Trophoblast cell (in vitro differentiated cells and primary cell): ENCODE measurements at regions not wholly inside any gene's neighbourhood (a gene's known extent, or its start where the extent isn't known, plus 50 kb on each side); places are given as distances from the start of the nearest gene placed in this dataset.

Experiments
- DNase-seq, 2 donors: peaks; one replicate each; pipeline ENCODE4 v3.0.0-alpha.2; 2016
- H2AFZ ChIP-seq: 2 replicates; pipeline ENCODE4 v1.6.1; 2013; ENCODE audit warnings: low read length, moderate library complexity, mild to moderate bottlenecking; ENCODE audit not compliant: insufficient read depth, poor library complexity
- H2AK5ac ChIP-seq: 2 replicates; pipeline ENCODE4 v1.6.1; 2013; ENCODE audit warnings: mild to moderate bottlenecking, low read length
- H2BK120ac ChIP-seq: 2 replicates; pipeline ENCODE4 v1.6.1; 2013; ENCODE audit warnings: low read length, mild to moderate bottlenecking, moderate library complexity; ENCODE audit not compliant: insufficient read depth, poor library complexity
- H2BK12ac ChIP-seq: 2 replicates; pipeline ENCODE4 v1.6.1; 2013; ENCODE audit warnings: mild to moderate bottlenecking, low read length, moderate library complexity
- H2BK5ac ChIP-seq: 2 replicates; pipeline ENCODE4 v1.6.1; 2013; ENCODE audit warnings: low read length, low read depth, moderate library complexity, mild to moderate bottlenecking; ENCODE audit not compliant: poor library complexity
- H3K14ac ChIP-seq: 2 replicates; pipeline ENCODE4 v1.6.1; 2013; ENCODE audit warnings: mild to moderate bottlenecking, low read length
- H3K18ac ChIP-seq: 2 replicates; pipeline ENCODE4 v1.6.1; 2013; ENCODE audit warnings: mild to moderate bottlenecking, low read length
- H3K23ac ChIP-seq: 2 replicates; pipeline ENCODE4 v1.6.1; 2013; ENCODE audit warnings: low read length
- H3K27ac ChIP-seq: 2 replicates; pipeline ENCODE4 v1.5.1; 2013; ENCODE audit warnings: low read depth, mild to moderate bottlenecking, inconsistent platforms, low read length, moderate library complexity
- H3K27me3 ChIP-seq: 2 replicates; pipeline ENCODE4 v1.6.1; 2013; ENCODE audit warnings: inconsistent platforms, mild to moderate bottlenecking, low read length, moderate library complexity; ENCODE audit not compliant: insufficient read depth
- H3K36me3 ChIP-seq, 2 experiments: 1 replicate in 1 of 2; 2 replicates in 1 of 2; pipeline ENCODE4 v1.6.1; 2013; ENCODE audit warnings: low read length in 2 of 2, mild to moderate bottlenecking in 2 of 2, moderate library complexity in 1 of 2; ENCODE audit not compliant: insufficient read depth in 2 of 2, control insufficient read depth in 1 of 2
- H3K4ac ChIP-seq: 2 replicates; pipeline ENCODE4 v1.6.1; 2013; ENCODE audit warnings: low read depth, mild to moderate bottlenecking, low read length, moderate library complexity
- H3K4me1 ChIP-seq, 2 experiments: 1 replicate in 1 of 2; 2 replicates in 1 of 2; pipeline ENCODE4 v1.6.1; 2013; ENCODE audit warnings: low read length in 2 of 2, mild to moderate bottlenecking in 2 of 2, moderate library complexity in 1 of 2; ENCODE audit not compliant: insufficient read depth in 2 of 2, control insufficient read depth in 1 of 2
- H3K4me2 ChIP-seq: 2 replicates; pipeline ENCODE4 v1.6.1; 2013; ENCODE audit warnings: inconsistent platforms, mild to moderate bottlenecking, low read length, moderate library complexity
- H3K4me3 ChIP-seq: 2 replicates; pipeline ENCODE4 v1.5.1; 2013; ENCODE audit warnings: mild to moderate bottlenecking, low read depth, low read length, inconsistent platforms
- H3K79me1 ChIP-seq: one replicate; pipeline ENCODE4 v1.6.1; 2013; ENCODE audit warnings: low read length
- H3K79me2 ChIP-seq: 2 replicates; pipeline ENCODE4 v1.6.1; 2013; ENCODE audit warnings: low read length, mild to moderate bottlenecking; ENCODE audit not compliant: control insufficient read depth, insufficient read depth, poor library complexity
- H3K9ac ChIP-seq: 2 replicates; pipeline ENCODE4 v1.6.1; 2013; ENCODE audit warnings: mild to moderate bottlenecking, low read length
- H3K9me3 ChIP-seq: 2 replicates; pipeline ENCODE4 v1.6.1; 2013; ENCODE audit warnings: low read depth, mild to moderate bottlenecking, control low read depth, inconsistent platforms, low read length; ENCODE audit not compliant: insufficient read depth
- H4K12ac ChIP-seq: 2 replicates; pipeline ENCODE4 v1.6.1; 2013; ENCODE audit warnings: low read depth, mild to moderate bottlenecking, low read length, moderate library complexity
- H4K8ac ChIP-seq: 2 replicates; pipeline ENCODE4 v1.6.1; 2013; ENCODE audit warnings: low read depth, mild to moderate bottlenecking, low read length, moderate library complexity
- H4K91ac ChIP-seq: one replicate; pipeline ENCODE4 v1.6.1; 2013; ENCODE audit warnings: low read depth, mild to moderate bottlenecking, low read length, moderate library complexity
- WGBS: extraction: QIAGEN DNeasy Blood & Tissue Kit; methylation state at CpG from one replicate; pipeline ENCODE4 v1.1.7; 2013; ENCODE audit warnings: missing lambda C conversion rate; ENCODE audit not compliant: insufficient read length, insufficient coverage; ENCODE audit errors: extremely low coverage; 5-methylcytosine and 5-hydroxymethylcytosine counted together

GRCh38 chr5:60297658-60298057 is 402.3 kb downstream of the DEPDC1B start:
- no peak overlapping the region for H3K4ac ChIP-seq
- no peak overlapping the region for H3K9ac ChIP-seq

GRCh38 chr5:60295423-60295822 is 401.9 kb upstream of the PDE4D start:
- Histone ChIP-seq H4K12ac (no peak overlapping the region), H3K4me2 (no peak overlapping the region), H3K14ac (no peak overlapping the region), H3K9me3 (no peaks in the 10 kb centered on the region), H3K27me3 (no peaks in the 10 kb centered on the region), H3K4me3 (no peak overlapping the region), H2AFZ (no peak overlapping the region), H2AK5ac (no peak overlapping the region), H3K18ac (no peak overlapping the region), H3K4ac (no peak overlapping the region), H2BK5ac (no peak overlapping the region), H3K23ac (no peak overlapping the region), H3K79me1 (no peaks in the 10 kb centered on the region), H3K79me2 (no peaks in the 10 kb centered on the region), H3K4me1 (no peaks in the 10 kb centered on the region), H3K27ac (no peak overlapping the region), H4K91ac (no peak overlapping the region), H3K36me3 (no peaks in the 10 kb centered on the region), H2BK120ac (no peak overlapping the region), H4K8ac (no peak overlapping the region), H3K9ac (no peak overlapping the region), H2BK12ac (no peak overlapping the region)
- peak in 1 of 2 donors; percentile 19 for DNase-seq
- no CpG with 5 or more reads among the region's 2 CpGs for WGBS

More at GRCh38 chr5:60297658-60298057, 402.3 kb downstream of the DEPDC1B start:
- H2BK12ac ChIP-seq = no peak overlapping the region
- no peaks in the 10 kb centered on the region for H3K27me3 ChIP-seq
- no peaks in the 10 kb centered on the region for H3K79me1 ChIP-seq
- H4K12ac ChIP-seq = no peak overlapping the region
- no peaks in the 10 kb centered on the region for H3K79me2 ChIP-seq
- no peak overlapping the region for H3K23ac ChIP-seq
- no peak overlapping the region for H3K14ac ChIP-seq
- DNase-seq = no peak
- no peak overlapping the region for H2BK120ac ChIP-seq
- no peak overlapping the region for H3K27ac ChIP-seq
- H2AK5ac ChIP-seq = no peak overlapping the region
- no peaks in the 10 kb centered on the region for H3K4me1 ChIP-seq
- no peak overlapping the region for H2AFZ ChIP-seq
- WGBS = no CpG with 5 or more reads among the region's 1 CpG
- no peak overlapping the region for H3K4me3 ChIP-seq
- H3K36me3 ChIP-seq = no peaks in the 10 kb centered on the region
- no peak overlapping the region for H3K4me2 ChIP-seq
- no peaks in the 10 kb centered on the region for H3K9me3 ChIP-seq
- no peak overlapping the region for H2BK5ac ChIP-seq
- H4K8ac ChIP-seq = no peak overlapping the region
- H4K91ac ChIP-seq = no peak overlapping the region
- no peak overlapping the region for H3K18ac ChIP-seq

- H3K9me3 ChIP-seq = no peaks in the 10 kb centered on the region
- H3K36me3 ChIP-seq = no peaks in the 10 kb centered on the region
- H4K91ac ChIP-seq = no peak overlapping the region
- WGBS = no CpG with 5 or more reads among the region's 2 CpGs
- H2BK120ac ChIP-seq = no peak overlapping the region
- no peak overlapping the region for H3K9ac ChIP-seq
- no peak overlapping the region for H3K4me2 ChIP-seq
- no peak overlapping the region for H2AK5ac ChIP-seq
- no peak overlapping the region for H3K4me3 ChIP-seq
- no peaks in the 10 kb centered on the region for H3K79me1 ChIP-seq
- no peak overlapping the region for H3K14ac ChIP-seq
- no peak overlapping the region for H2BK12ac ChIP-seq
- no peak overlapping the region for H4K8ac ChIP-seq
- H3K18ac ChIP-seq = no peak overlapping the region
- H4K12ac ChIP-seq = no peak overlapping the region
- no peak overlapping the region for H2AFZ ChIP-seq
- no peaks in the 10 kb centered on the region for H3K4me1 ChIP-seq
- DNase-seq = no peak
- H3K27me3 ChIP-seq = no peaks in the 10 kb centered on the region
- H2BK5ac ChIP-seq = no peak overlapping the region
- H3K23ac ChIP-seq = no peak overlapping the region
- no peak overlapping the region for H3K4ac ChIP-seq
- no peak overlapping the region for H3K27ac ChIP-seq
- H3K79me2 ChIP-seq = no peaks in the 10 kb centered on the region
These were observed 400.0 kb upstream of the PDE4D start for GRCh38 chr5:60293518-60293917.

GRCh38 chr5:60287174-60287771 is 393.7 kb upstream of the PDE4D start:
- no peak overlapping the region for H3K14ac ChIP-seq
- H2BK12ac ChIP-seq = no peak overlapping the region
- no peak overlapping the region for H4K8ac ChIP-seq
- no peak overlapping the region for H3K18ac ChIP-seq
- no CpG with 5 or more reads among the region's 5 CpGs for WGBS
- H3K36me3 ChIP-seq = no peaks in the 10 kb centered on the region
- no peaks in the 10 kb centered on the region for H3K4me1 ChIP-seq
- H3K9ac ChIP-seq = no peak overlapping the region
- DNase-seq = peak; percentile 39 to 55
- no peaks in the 10 kb centered on the region for H3K79me1 ChIP-seq
- no peak overlapping the region for H2BK120ac ChIP-seq
- no peak overlapping the region for H3K4me3 ChIP-seq
- H3K4ac ChIP-seq = no peak overlapping the region
- no peak overlapping the region for H2AK5ac ChIP-seq
- H3K79me2 ChIP-seq = no peaks in the 10 kb centered on the region
- H4K91ac ChIP-seq = no peak overlapping the region
- no peak overlapping the region for H3K4me2 ChIP-seq
- H3K27me3 ChIP-seq = no peaks in the 10 kb centered on the region
- H3K9me3 ChIP-seq = no peaks in the 10 kb centered on the region
- H2AFZ ChIP-seq = no peak overlapping the region
- no peak overlapping the region for H2BK5ac ChIP-seq
- no peak overlapping the region for H3K27ac ChIP-seq
- H4K12ac ChIP-seq = no peak overlapping the region
- H3K23ac ChIP-seq = no peak overlapping the region
